HCT116 (cell line): ENCODE measurements at regions not wholly inside any gene's neighbourhood (a gene's known extent, or its start where the extent isn't known, plus 50 kb on each side); places are given as distances from the start of the nearest gene placed in this dataset.

Experiments used
- ATAC-seq: fragments of 200-7000 bp; cut with Tn5 transposase; 2 replicates; pipeline ENCODE4 v1.9.1; 2020; ENCODE audit warnings: mild to moderate bottlenecking, moderate library complexity
- BruUV-seq: library from RNA; stranded (reverse); fragments of 400-500 nt; replicated peaks from 2 replicates; lab custom pipeline; 2021; lab: Mats Ljungman, UMichigan
- CTCF ChIA-PET: fragments of 300-600 bp; sonication (Branson Sonifier 250); formaldehyde crosslinking; loops from one replicate; lab custom pipeline; 2021; ENCODE audit warnings: antibody characterized with exemption; lab: Charles Lee
- POLR2A ChIA-PET: fragments of 300-600, 350-600 bp; sonication (Branson Sonifier 250); formaldehyde crosslinking; loops from one replicate; lab custom pipeline; 2021; ENCODE audit warnings: antibody characterized with exemption; lab: Charles Lee
- RAD21 ChIA-PET, 2 experiments: fragments of 300-600 bp; sonication (Branson Sonifier 250); formaldehyde crosslinking; loops; one replicate each; lab custom pipeline; 2023; ENCODE audit warnings: low total read pairs in 2 of 2; ENCODE audit not compliant: uncharacterized antibody in 2 of 2, unreplicated experiment in 2 of 2, low non-redundant PET in 1 of 2; lab: Charles Lee
- DNase-seq: peaks from one replicate; pipeline ENCODE4 v3.0.0-alpha.2; 2010; ENCODE audit warnings: low read depth, low spot score
- H2AFZ ChIP-seq: fragments of 200-600 bp; shearing (Covaris generic), sonication (generic); 2 replicates; pipeline ENCODE4 v1.6.1; 2017; ENCODE audit warnings: low read depth, mixed run types, mixed read lengths, antibody characterized with exemption, low read length; ENCODE audit not compliant: poor library complexity, severe bottlenecking
- H3K27ac ChIP-seq: 2 replicates; pipeline ENCODE4 v1.5.1; 2012; ENCODE audit warnings: low read depth, low read length
- H3K27me3 ChIP-seq: fragments of 200-600 bp; sonication (generic); 2 replicates; pipeline ENCODE4 v1.6.1; 2016; ENCODE audit warnings: mixed run types, low read length, mixed read lengths; ENCODE audit not compliant: insufficient read depth
- H3K36me3 ChIP-seq, 2 experiments: fragments of 200-500 bp in 1 of 2; fragments of 200-600 bp in 1 of 2; sonication (Bioruptor generic) in 1 of 2; sonication (generic) in 1 of 2; 2 replicates each; pipeline versions ENCODE4 v1.5.1 to v1.6.1; 2014 to 2016; ENCODE audit warnings: low read length in 2 of 2, inconsistent platforms in 1 of 2, mixed read lengths in 1 of 2, mixed run types in 1 of 2; ENCODE audit not compliant: insufficient read depth in 2 of 2, control insufficient read depth in 1 of 2
- H3K4me1 ChIP-seq, 2 experiments: fragments of 200-600 bp in 1 of 2; sonication (generic) in 1 of 2; 2 replicates each; pipeline versions ENCODE4 v1.5.1 to v1.6.1; 2012 to 2017; ENCODE audit warnings: low read length in 2 of 2, inconsistent platforms in 1 of 2, mild to moderate bottlenecking in 1 of 2, mixed read lengths in 1 of 2, mixed run types in 1 of 2, moderate library complexity in 1 of 2; ENCODE audit not compliant: insufficient read depth in 2 of 2, control insufficient read depth in 1 of 2
- H3K4me2 ChIP-seq: fragments of 200-600 bp; sonication (generic); 2 replicates; pipeline ENCODE4 v1.6.1; 2017; ENCODE audit warnings: mixed run types, low read length, mixed read lengths
- H3K4me3 ChIP-seq, 2 experiments: fragments of 200-600 bp in 1 of 2; sonication (generic) in 1 of 2; replicated peaks in 1 of 2; 2 replicates each; pipeline ENCODE4 v1.5.1; 2011 to 2016; ENCODE audit warnings: low read length in 2 of 2, control low read depth in 1 of 2, low read depth in 1 of 2, mild to moderate bottlenecking in 1 of 2, mixed read lengths in 1 of 2, mixed run types in 1 of 2
- H3K79me2 ChIP-seq: fragments of 200-600 bp; sonication (generic); 2 replicates; pipeline ENCODE4 v1.6.1; 2017; ENCODE audit warnings: mild to moderate bottlenecking, mixed run types, low read length, moderate library complexity, mixed read lengths; ENCODE audit not compliant: insufficient read depth
- H3K9ac ChIP-seq: fragments of 200-600 bp; sonication (generic); 2 replicates; pipeline ENCODE4 v1.6.1; 2016; ENCODE audit warnings: low read length, mixed read lengths
- H3K9me2 ChIP-seq: fragments of 200-600 bp; sonication (generic), shearing (Covaris generic); 2 replicates; pipeline ENCODE4 v1.6.1; 2017; ENCODE audit warnings: mixed run types, mild to moderate bottlenecking, moderate library complexity; ENCODE audit not compliant: insufficient read depth
- H3K9me3 ChIP-seq, 2 experiments: fragments of 200-500 bp in 1 of 2; fragments of 200-600 bp in 1 of 2; sonication (Bioruptor generic) in 1 of 2; sonication (generic) in 1 of 2; 2 replicates each; pipeline ENCODE4 v1.6.1; 2014 to 2017; ENCODE audit warnings: low read length in 2 of 2, mixed read lengths in 2 of 2, inconsistent platforms in 1 of 2, low read depth in 1 of 2, mild to moderate bottlenecking in 1 of 2, mixed run types in 1 of 2, moderate library complexity in 1 of 2; ENCODE audit not compliant: control insufficient read depth in 1 of 2, insufficient read depth in 1 of 2
- H4K20me1 ChIP-seq: fragments of 200-600 bp; sonication (generic), shearing (Covaris generic); 2 replicates; pipeline ENCODE4 v1.6.1; 2017; ENCODE audit warnings: mixed run types, mild to moderate bottlenecking, moderate library complexity; ENCODE audit not compliant: insufficient read depth
- ATF3 ChIP-seq: IDR thresholded peaks from 2 replicates; pipeline ENCODE4 v1.6.1; 2012
- CBX3 ChIP-seq: IDR thresholded peaks from 2 replicates; pipeline ENCODE4 v1.6.1; 2012; ENCODE audit warnings: low read depth
- CEBPB ChIP-seq: IDR thresholded peaks from 2 replicates; pipeline ENCODE4 v1.6.1; 2012; ENCODE audit warnings: low read depth
- CTCF ChIP-seq, 3 experiments: fragments of 200-600 bp in 1 of 3; sonication (generic) in 1 of 3; IDR thresholded peaks in 2 of 3; conservative IDR thresholded peaks in 1 of 3; 2 replicates each; pipeline ENCODE4 v1.5.1; 2012 to 2017; ENCODE audit warnings: low read depth in 2 of 3, low read length in 2 of 3, antibody characterized with exemption in 1 of 3, borderline replicate concordance in 1 of 3, control low read depth in 1 of 3, mild to moderate bottlenecking in 1 of 3, mixed read lengths in 1 of 3, mixed run types in 1 of 3, moderate library complexity in 1 of 3; ENCODE audit not compliant: insufficient read depth in 1 of 3
- EGR1 ChIP-seq: IDR thresholded peaks from 2 replicates; pipeline ENCODE4 v1.6.1; 2012; ENCODE audit warnings: low read depth
- ELF1 ChIP-seq: IDR thresholded peaks from 2 replicates; pipeline ENCODE4 v1.6.1; 2012; ENCODE audit warnings: low read depth, borderline replicate concordance
- EZH2 ChIP-seq: fragments of 200-600 bp; sonication (generic); IDR thresholded peaks from 2 replicates; pipeline ENCODE4 v1.6.1; 2017; ENCODE audit warnings: antibody characterized with exemption, mixed run types
- EZH2phosphoT487 ChIP-seq: fragments of 200-600 bp; IDR thresholded peaks from 2 replicates; pipeline ENCODE4 v1.6.1; 2018; ENCODE audit warnings: antibody characterized with exemption, borderline replicate concordance
- POLR2A ChIP-seq: IDR thresholded peaks from 2 replicates; pipeline ENCODE4 v1.7.0; 2011; ENCODE audit warnings: borderline replicate concordance; ENCODE audit not compliant: insufficient read depth, insufficient read length; ENCODE audit errors: extremely low read depth
- RAD21 ChIP-seq: IDR thresholded peaks from 2 replicates; pipeline ENCODE4 v1.6.1; 2012; ENCODE audit warnings: low read depth, mild to moderate bottlenecking
- SIN3A ChIP-seq: IDR thresholded peaks from 2 replicates; pipeline ENCODE4 v1.6.1; 2012; ENCODE audit warnings: low read depth
- SP1 ChIP-seq: IDR thresholded peaks from 2 replicates; pipeline ENCODE4 v1.6.1; 2012; ENCODE audit warnings: low read depth
- SRF ChIP-seq: IDR thresholded peaks from 2 replicates; pipeline ENCODE4 v1.6.1; 2012; ENCODE audit warnings: low read depth
- ZBTB33 ChIP-seq: IDR thresholded peaks from 2 replicates; pipeline ENCODE4 v1.6.1; 2011; ENCODE audit warnings: mild to moderate bottlenecking, low read length, moderate library complexity; ENCODE audit not compliant: insufficient replicate concordance; ENCODE audit errors: extremely low read depth
- ZNF274 ChIP-seq: fragments of 200-500 bp; sonication (Bioruptor generic); IDR thresholded peaks from 2 replicates; pipeline ENCODE4 v1.6.1; 2014; ENCODE audit warnings: mild to moderate bottlenecking, low read depth, low read length, inconsistent platforms
- intact Hi-C: fragments of 100-400 bp; cut with micrococcal nuclease; formaldehyde crosslinking; loops from 2 replicates; pipeline ENCODE4 v1.10.0; 2022

DNA sequence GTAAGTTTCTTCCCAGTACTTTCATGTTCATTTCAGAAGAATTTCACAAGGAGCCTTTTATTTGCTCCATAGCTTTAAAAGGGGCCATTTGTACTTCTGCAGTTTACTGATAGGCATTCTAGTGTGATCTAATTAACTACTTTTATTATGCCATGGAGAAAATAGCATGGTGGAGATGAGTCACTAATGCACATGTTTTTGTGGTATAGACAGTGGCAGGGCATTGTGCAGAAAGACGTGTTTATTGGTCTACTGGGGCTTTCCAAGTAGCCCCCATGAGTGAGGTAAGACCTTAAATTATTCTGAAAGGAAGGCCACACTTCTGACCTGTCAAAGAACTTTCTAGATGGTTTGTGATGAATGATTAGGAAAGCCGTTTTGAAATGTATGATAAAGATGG is 810.0 kb upstream of the NR2F2 start:
- H3K4me3 ChIP-seq = no peak overlapping the region
- H2AFZ ChIP-seq = no peak overlapping the region
- TF ChIP-seq RAD21 (no peak), ELF1 (no peak), CEBPB (no peak), POLR2A (no peak), SP1 (no peak), CBX3 (no peak), ZBTB33 (no peak)
- ChIA-PET CTCF (no interaction called here), POLR2A (no interaction called here), RAD21 (no interaction called here)
- H3K27ac ChIP-seq = no peak overlapping the region
- no peaks in the 10 kb centered on the region for H3K36me3 ChIP-seq
- no peak overlapping the region for H3K9ac ChIP-seq
- no peaks in the 10 kb centered on the region for H3K4me1 ChIP-seq
- no peaks in the 10 kb centered on the region for H3K9me2 ChIP-seq
- intact Hi-C loops = no loop called here
- no peaks in the 10 kb centered on the region for H3K9me3 ChIP-seq
- H4K20me1 ChIP-seq = no peaks in the 10 kb centered on the region
- H3K79me2 ChIP-seq = no peaks in the 10 kb centered on the region
- H3K27me3 ChIP-seq = no peaks in the 10 kb centered on the region
- BruUV-seq = no TSS peak
- DNase-seq = no peak
- no peak overlapping the region for H3K4me2 ChIP-seq
- ATAC-seq = no peak

DNA sequence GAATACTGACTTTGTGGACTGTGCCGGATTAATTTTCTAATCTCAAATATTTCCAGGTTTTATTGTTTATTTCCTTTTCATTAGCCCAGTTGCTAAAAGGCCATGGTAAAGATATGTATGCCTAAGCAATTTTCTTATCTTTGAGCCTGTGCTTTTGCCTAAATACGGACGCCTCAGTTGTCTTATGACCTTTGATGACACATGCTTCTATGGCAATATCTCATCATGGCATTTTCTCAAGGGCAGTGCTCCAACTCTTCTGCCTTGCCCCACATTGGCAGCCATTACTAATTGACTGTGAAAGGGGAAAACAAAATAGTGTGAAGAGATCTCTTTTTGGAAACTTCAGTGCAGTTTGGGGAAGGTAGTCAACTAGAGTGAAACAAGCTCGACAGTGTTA is 809.6 kb upstream of the NR2F2 start:
- no peak overlapping the region for H3K9ac ChIP-seq
- DNase-seq (no peak), ATAC-seq (no peak)
- no peaks in the 10 kb centered on the region for H3K9me2 ChIP-seq
- intact Hi-C loops = no loop called here
- H3K79me2 ChIP-seq = no peaks in the 10 kb centered on the region
- BruUV-seq = no TSS peak
- H3K27ac ChIP-seq = no peak overlapping the region
- POLR2A ChIA-PET = no interaction called here
- no peak overlapping the region for H3K4me2 ChIP-seq
- no peaks in the 10 kb centered on the region for H3K4me1 ChIP-seq
- CTCF ChIA-PET = no interaction called here
- H3K27me3 ChIP-seq = no peaks in the 10 kb centered on the region
- H3K36me3 ChIP-seq = no peaks in the 10 kb centered on the region
- RAD21 ChIA-PET = no interaction called here
- no peaks in the 10 kb centered on the region for H4K20me1 ChIP-seq
- no peak overlapping the region for H3K4me3 ChIP-seq
- no peak overlapping the region for H2AFZ ChIP-seq
- H3K9me3 ChIP-seq = no peaks in the 10 kb centered on the region
- TF ChIP-seq SRF (no peak), ELF1 (no peak), RAD21 (no peak), EZH2phosphoT487 (no peak), SIN3A (no peak), EGR1 (no peak), CTCF (IDR thresholded peaks at IDR 0.05 in 2 of 3, conservative IDR thresholded peaks at IDR 0.05 in 1 of 3; ENCODE audit: borderline replicate concordance in 1 of 3, insufficient read depth in 1 of 3, low read depth in 2 of 3, low read length in 2 of 3) (no peak), CBX3 (no peak), EZH2 (no peak), ZNF274 (no peak), ATF3 (no peak)
